Keratinocyte (primary cell): ENCODE measurements at regions not wholly inside any gene's neighbourhood (a gene's known extent, or its start where the extent isn't known, plus 50 kb on each side); places are given as distances from the start of the nearest gene placed in this dataset.

Experiments
- CTCF ChIP-seq, 3 experiments: IDR thresholded peaks in 1 of 3; conservative IDR thresholded peaks in 1 of 3; optimal IDR thresholded peaks in 1 of 3; 2 replicates in 2 of 3; 3 replicates in 1 of 3; pipeline versions ENCODE3 to v1.5.1; 2011; ENCODE audit warnings: low read length in 3 of 3, mild to moderate bottlenecking in 3 of 3, moderate library complexity in 2 of 3, control low read depth in 1 of 3, inconsistent platforms in 1 of 3; ENCODE audit not compliant: insufficient read depth in 2 of 3; ENCODE audit errors: extremely low read depth in 1 of 3
- EZH2 ChIP-seq: IDR thresholded peaks from one replicate; pipeline ENCODE4 v1.6.1; 2012; ENCODE audit warnings: inconsistent platforms, mild to moderate bottlenecking, low read length, moderate library complexity

- no peak for TF ChIP-seq EZH2
- TF ChIP-seq CTCF (optimal IDR thresholded peaks at IDR 0.05 in 1 of 3, IDR thresholded peaks at IDR 0.05 in 1 of 3, conservative IDR thresholded peaks at IDR 0.05 in 1 of 3; ENCODE audit: extremely low read depth in 1 of 3, insufficient read depth in 2 of 3, low read length in 3 of 3), result no peak
These were observed 54.3 kb upstream of the CAMK1G start for GRCh38 chr1:209529233-209529632.
